IMR-90 (cell line): ENCODE measurements at regions not wholly inside any gene's neighbourhood (a gene's known extent, or its start where the extent isn't known, plus 50 kb on each side); places are given as distances from the start of the nearest gene placed in this dataset.

Source experiments
- ATAC-seq: fragments of 200-7000 bp; cut with Tn5 transposase; 2 replicates; pipeline ENCODE4 v1.9.1; 2020; ENCODE audit warnings: low read depth, mild to moderate bottlenecking, moderate library complexity
- BruUV-seq: library from RNA; stranded (reverse); fragments of 400-500 nt; replicated peaks from 2 replicates; lab custom pipeline; 2021; lab: Mats Ljungman, UMichigan
- CTCF ChIA-PET: fragments of 300-600 bp; formaldehyde crosslinking; extraction: SDS; loops from one replicate; lab custom pipeline; 2021; ENCODE audit warnings: antibody characterized with exemption; lab: Yijun Ruan, JAX
- POLR2A ChIA-PET: fragments of 300-600 bp; sonication (Branson Sonifier 250); formaldehyde crosslinking; loops from one replicate; lab custom pipeline; 2022; ENCODE audit warnings: antibody characterized with exemption; ENCODE audit not compliant: unreplicated experiment; lab: Charles Lee
- DNase-seq: peaks from one replicate; pipeline ENCODE4 v3.0.0; 2013
- H2AFZ ChIP-seq: replicated peaks from 2 replicates; pipeline ENCODE3; 2013; ENCODE audit warnings: low read length, mild to moderate bottlenecking; ENCODE audit not compliant: poor library complexity
- H2AK5ac ChIP-seq: 2 replicates; pipeline ENCODE4 v1.6.1; 2013; ENCODE audit warnings: low read depth, low read length, inconsistent platforms
- H2AK9ac ChIP-seq: replicated peaks from 2 replicates; pipeline ENCODE3; 2013; ENCODE audit warnings: mild to moderate bottlenecking, low read depth, low read length, moderate library complexity; ENCODE audit not compliant: poor library complexity
- H2BK120ac ChIP-seq: 2 replicates; pipeline ENCODE4 v1.6.1; 2013; ENCODE audit warnings: low read depth, low read length, inconsistent platforms
- H2BK15ac ChIP-seq: 3 replicates; pipeline ENCODE4 v1.6.1; 2013; ENCODE audit warnings: low read depth, low read length, inconsistent platforms
- H2BK20ac ChIP-seq: 2 replicates; pipeline ENCODE4 v1.6.1; 2013; ENCODE audit warnings: low read depth, mild to moderate bottlenecking, inconsistent platforms, low read length, moderate library complexity
- H2BK5ac ChIP-seq: 2 replicates; pipeline ENCODE4 v1.6.1; 2013; ENCODE audit warnings: mild to moderate bottlenecking, low read depth, low read length, inconsistent platforms; ENCODE audit not compliant: poor library complexity, severe bottlenecking
- H3K14ac ChIP-seq: replicated peaks from 2 replicates; pipeline ENCODE4 v1.6.1; 2013; ENCODE audit warnings: low read depth, low read length, inconsistent platforms
- H3K18ac ChIP-seq: 2 replicates; pipeline ENCODE4 v1.6.1; 2013; ENCODE audit warnings: low read depth, low read length, control low read depth
- H3K23ac ChIP-seq: 2 replicates; pipeline ENCODE4 v1.6.1; 2013; ENCODE audit warnings: low read depth, low read length, inconsistent platforms
- H3K27ac ChIP-seq: 2 replicates; pipeline ENCODE4 v1.5.1; 2013; ENCODE audit warnings: mild to moderate bottlenecking, control low read depth, low read length; ENCODE audit not compliant: insufficient read depth
- H3K27me3 ChIP-seq: 2 replicates; pipeline ENCODE4 v1.6.1; 2013; ENCODE audit warnings: low read length; ENCODE audit not compliant: control insufficient read depth, insufficient read depth
- H3K36me3 ChIP-seq: 2 replicates; pipeline ENCODE4 v1.6.1; 2013; ENCODE audit warnings: low read length, mixed read lengths; ENCODE audit not compliant: control insufficient read depth, insufficient read depth
- H3K4ac ChIP-seq: 2 replicates; pipeline ENCODE4 v1.6.1; 2013; ENCODE audit warnings: low read depth, low read length, inconsistent platforms
- H3K4me1 ChIP-seq: 2 replicates; pipeline ENCODE4 v1.6.1; 2013; ENCODE audit warnings: low read length, mixed read lengths; ENCODE audit not compliant: control insufficient read depth, insufficient read depth
- H3K4me2 ChIP-seq: 2 replicates; pipeline ENCODE4 v1.6.1; 2013; ENCODE audit warnings: low read depth, mild to moderate bottlenecking, control low read depth, low read length, moderate library complexity
- H3K4me3 ChIP-seq: 2 replicates; pipeline ENCODE4 v1.5.1; 2013; ENCODE audit warnings: low read depth, mild to moderate bottlenecking, control low read depth, low read length, moderate library complexity; ENCODE audit not compliant: insufficient read depth
- H3K56ac ChIP-seq: 2 replicates; pipeline ENCODE4 v1.6.1; 2013; ENCODE audit warnings: low read length, inconsistent platforms; ENCODE audit not compliant: insufficient read depth; ENCODE audit errors: extremely low read depth
- H3K79me1 ChIP-seq, 2 experiments: 2 replicates each; pipeline ENCODE4 v1.6.1; 2013; ENCODE audit warnings: low read length in 2 of 2, inconsistent platforms in 1 of 2, low read depth in 1 of 2
- H3K9ac ChIP-seq: 2 replicates; pipeline ENCODE4 v1.6.1; 2013; ENCODE audit warnings: low read depth, low read length, control low read depth
- H3K9me1 ChIP-seq: 2 replicates; pipeline ENCODE4 v1.6.1; 2013; ENCODE audit warnings: low read length, inconsistent platforms; ENCODE audit not compliant: insufficient read depth
- H3K9me3 ChIP-seq: 2 replicates; pipeline ENCODE4 v1.6.1; 2013; ENCODE audit warnings: low read length; ENCODE audit not compliant: control insufficient read depth, insufficient read depth
- H4K20me1 ChIP-seq: 2 replicates; pipeline ENCODE4 v1.6.1; 2013; ENCODE audit warnings: low read length, inconsistent platforms; ENCODE audit not compliant: insufficient read depth
- H4K5ac ChIP-seq: 2 replicates; pipeline ENCODE4 v1.6.1; 2013; ENCODE audit warnings: mild to moderate bottlenecking, low read depth, low read length, control low read depth
- H4K8ac ChIP-seq, 2 experiments: 2 replicates each; pipeline ENCODE4 v1.6.1; 2013; ENCODE audit warnings: low read depth in 2 of 2, low read length in 2 of 2, control low read depth in 1 of 2, inconsistent platforms in 1 of 2
- H4K91ac ChIP-seq: 2 replicates; pipeline ENCODE4 v1.6.1; 2013; ENCODE audit warnings: low read depth, low read length, inconsistent platforms; ENCODE audit not compliant: insufficient read depth
- CEBPB ChIP-seq: IDR thresholded peaks from 2 replicates; pipeline ENCODE4 v1.6.1; 2012; ENCODE audit warnings: low read depth, low read length, improper control_type of control experiment
- POLR2A ChIP-seq: IDR thresholded peaks from 2 replicates; pipeline ENCODE4 v1.6.1; 2012; ENCODE audit warnings: mild to moderate bottlenecking, low read depth, low read length
- RCOR1 ChIP-seq: IDR thresholded peaks from 2 replicates; pipeline ENCODE4 v1.6.1; 2012; ENCODE audit warnings: mild to moderate bottlenecking, low read length, improper control_type of control experiment; ENCODE audit not compliant: insufficient replicate concordance
- RFX5 ChIP-seq: IDR thresholded peaks from 2 replicates; pipeline ENCODE4 v1.8.0; 2012; ENCODE audit warnings: low read depth, mild to moderate bottlenecking, low read length, moderate library complexity
- dilution Hi-C: fragments of 300-500 bp; cut with HindIII; formaldehyde crosslinking; loops from one replicate; pipeline ENCODE4 v1.14.3; 2018; ENCODE audit warnings: low sequenced_read_pairs; ENCODE audit not compliant: unreplicated experiment
- in situ Hi-C: fragments of 300-500 bp; cut with MboI; formaldehyde crosslinking; loops from 3 replicates; pipeline ENCODE4 v1.14.3; 2019; ENCODE audit warnings: low sequenced_read_pairs, inconsistent platforms, mixed read lengths
- intact Hi-C: fragments of 100-400 bp; cut with micrococcal nuclease; formaldehyde crosslinking; loops from 2 replicates; pipeline ENCODE4 v1.10.0; 2022

DNA sequence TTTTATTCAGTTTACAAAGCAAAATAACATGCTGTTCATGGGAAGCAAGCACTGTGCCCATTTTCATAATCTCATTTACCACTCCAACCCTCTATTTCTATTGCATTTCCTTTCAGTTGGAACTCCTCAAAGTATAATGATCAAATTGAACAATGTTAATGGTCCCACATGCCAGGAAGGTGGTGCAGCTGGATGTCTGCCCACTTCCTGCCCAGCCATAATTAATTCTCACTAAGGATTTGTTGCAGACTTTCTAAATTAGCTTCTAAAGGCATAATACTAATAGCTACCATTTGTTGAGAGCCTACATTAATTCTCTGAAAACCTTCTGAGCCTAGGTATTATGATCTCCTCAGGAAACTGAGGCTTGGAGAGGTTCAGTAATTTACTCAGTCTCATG lies 316.1 kb upstream of the TPM1 start:
- ChIA-PET CTCF (no interaction called here), POLR2A (no interaction called here)
- Histone ChIP-seq H3K18ac (no peak overlapping the region), H3K9me1 (no peaks in the 10 kb centered on the region; the same call in 1 of the 2 replicates), H2BK15ac (no peak overlapping the region), H3K4me1 (no peaks in the 10 kb centered on the region), H2AK9ac (no peak overlapping the region), H2BK120ac (no peak overlapping the region), H3K27ac (no peak overlapping the region), H2BK20ac (no peak overlapping the region), H4K5ac (no peak overlapping the region), H4K91ac (no peak overlapping the region), H3K36me3 (peaks cover 9% of the 10 kb centered on the region), H3K79me1 (no peaks in the 10 kb centered on the region), H4K8ac (no peak overlapping the region), H3K4me3 (no peak overlapping the region), H2AK5ac (no peak overlapping the region), H3K27me3 (no peaks in the 10 kb centered on the region), H3K9me3 (no peaks in the 10 kb centered on the region), H4K20me1 (no peaks in the 10 kb centered on the region), H3K14ac (no peak overlapping the region), H2AFZ (no peak overlapping the region), H3K56ac (no peak overlapping the region), H2BK5ac (no peak overlapping the region), H3K23ac (no peak overlapping the region), H3K4me2 (no peak overlapping the region), H3K4ac (no peak overlapping the region), H3K9ac (no peak overlapping the region)
- in situ Hi-C loops (no loop called here), intact Hi-C loops (no loop called here), dilution Hi-C loops (no loop called here)
- no TSS peak for BruUV-seq
- DNase-seq = no peak
- no peak for ATAC-seq
- no peak for TF ChIP-seq RCOR1
- TF ChIP-seq CEBPB = no peak
- TF ChIP-seq RFX5 = no peak
- no peak for TF ChIP-seq POLR2A
